SK-N-SH (cell line): ENCODE measurements at regions not wholly inside any gene's neighbourhood (a gene's known extent, or its start where the extent isn't known, plus 50 kb on each side); places are given as distances from the start of the nearest gene placed in this dataset.

Experiments used
- CTCF ChIA-PET: fragments of 300-600, 350-600 bp; formaldehyde crosslinking; extraction: SDS; loops from one replicate; lab custom pipeline; 2021; lab: Yijun Ruan, JAX
- POLR2A ChIA-PET: fragments of 350-600 bp; sonication (Branson Sonifier 250); formaldehyde crosslinking; extraction: SDS; loops from one replicate; lab custom pipeline; 2020; ENCODE audit warnings: antibody characterized with exemption, inconsistent platforms; lab: Yijun Ruan, JAX
- DNase-seq: peaks from one replicate; pipeline ENCODE4 v3.0.0; 2012
- H2AFZ ChIP-seq: fragments of 200-600 bp; sonication (generic); 2 replicates; pipeline ENCODE4 v1.8.1; 2016; ENCODE audit warnings: antibody characterized with exemption, mild to moderate bottlenecking, low read depth
- H3F3A ChIP-seq: fragments of 200-600 bp; sonication (generic); replicated peaks from 2 replicates; pipeline ENCODE3; 2016; ENCODE audit warnings: antibody characterized with exemption, mild to moderate bottlenecking; ENCODE audit not compliant: insufficient read depth
- H3K27ac ChIP-seq, 2 experiments: fragments of 200-500 bp in 1 of 2; fragments of 200-600 bp in 1 of 2; sonication (Bioruptor generic) in 1 of 2; sonication (generic), shearing (Covaris generic) in 1 of 2; 2 replicates each; pipeline versions ENCODE4 v1.5.1 to v1.6.1; 2014 to 2016; ENCODE audit warnings: low read depth in 2 of 2, inconsistent platforms in 1 of 2, low read length in 1 of 2, mild to moderate bottlenecking in 1 of 2, mixed read lengths in 1 of 2
- H3K27me3 ChIP-seq: fragments of 200-600 bp; sonication (generic), shearing (Covaris generic); 2 replicates; pipeline ENCODE4 v1.6.1; 2016; ENCODE audit warnings: mixed run types; ENCODE audit not compliant: insufficient read depth
- H3K36me3 ChIP-seq, 2 experiments: fragments of 200-500 bp in 1 of 2; fragments of 200-600 bp in 1 of 2; sonication (Bioruptor generic) in 1 of 2; sonication (generic) in 1 of 2; replicated peaks in 1 of 2; 2 replicates each; pipeline versions ENCODE3 to v1.5.1; 2014 to 2016; ENCODE audit warnings: low read length in 1 of 2, mild to moderate bottlenecking in 1 of 2; ENCODE audit not compliant: insufficient read depth in 2 of 2, control insufficient read depth in 1 of 2
- H3K4me1 ChIP-seq, 2 experiments: fragments of 200-500 bp in 1 of 2; fragments of 200-600 bp in 1 of 2; sonication (Bioruptor generic) in 1 of 2; sonication (generic), shearing (Covaris generic) in 1 of 2; 2 replicates each; pipeline versions ENCODE4 v1.5.1 to v1.6.1; 2014 to 2016; ENCODE audit warnings: low read depth in 1 of 2, low read length in 1 of 2, mixed run types in 1 of 2; ENCODE audit not compliant: insufficient read depth in 2 of 2, control insufficient read depth in 1 of 2
- H3K4me2 ChIP-seq: fragments of 200-600 bp; sonication (generic), shearing (Covaris generic); 2 replicates; pipeline ENCODE4 v1.6.1; 2017; ENCODE audit warnings: mixed run types
- H3K4me3 ChIP-seq, 2 experiments: fragments of 200-500 bp in 1 of 2; fragments of 200-600 bp in 1 of 2; sonication (Bioruptor generic) in 1 of 2; sonication (generic), shearing (Covaris generic) in 1 of 2; 2 replicates each; pipeline versions ENCODE4 v1.5.1 to v1.8.1; 2014 to 2016; ENCODE audit warnings: low read depth in 2 of 2, inconsistent platforms in 1 of 2, low read length in 1 of 2, mild to moderate bottlenecking in 1 of 2, mixed read lengths in 1 of 2, moderate library complexity in 1 of 2
- H3K79me2 ChIP-seq: fragments of 200-600 bp; sonication (generic); 2 replicates; pipeline ENCODE4 v1.8.1; 2017; ENCODE audit warnings: mild to moderate bottlenecking; ENCODE audit not compliant: insufficient read depth
- H3K9ac ChIP-seq: fragments of 200-600 bp; sonication (generic); 2 replicates; pipeline ENCODE4 v1.6.1; 2017; ENCODE audit warnings: mixed run types
- H3K9me2 ChIP-seq: fragments of 200-600 bp; sonication (generic); 2 replicates; pipeline ENCODE4 v1.6.1; 2017; ENCODE audit warnings: mixed run types
- H3K9me3 ChIP-seq: fragments of 200-600 bp; sonication (generic); 2 replicates; pipeline ENCODE4 v1.6.1; 2017; ENCODE audit warnings: mixed run types, mild to moderate bottlenecking, moderate library complexity
- H4K20me1 ChIP-seq: fragments of 200-600 bp; sonication (generic); 2 replicates; pipeline ENCODE4 v1.6.1; 2017; ENCODE audit warnings: mild to moderate bottlenecking, mixed run types; ENCODE audit not compliant: insufficient read depth
- ELF1 ChIP-seq: IDR thresholded peaks from 2 replicates; pipeline ENCODE4 v1.4.0; 2012
- EZH2phosphoT487 ChIP-seq: fragments of 200-600 bp; sonication (generic); IDR thresholded peaks from 2 replicates; pipeline ENCODE4 v1.6.1; 2017; ENCODE audit warnings: low read depth, mixed run types, mild to moderate bottlenecking, antibody characterized with exemption, moderate library complexity, borderline replicate concordance
- FOSL2 ChIP-seq: IDR thresholded peaks from 2 replicates; pipeline ENCODE4 v1.4.0; 2012; ENCODE audit warnings: low read depth, mild to moderate bottlenecking, moderate library complexity, borderline replicate concordance
- GABPA ChIP-seq: IDR thresholded peaks from 2 replicates; pipeline ENCODE4 v1.4.0; 2012; ENCODE audit warnings: low read depth, mild to moderate bottlenecking
- GATA2 ChIP-seq: sonication (generic); formaldehyde crosslinking; IDR thresholded peaks from 2 replicates; pipeline ENCODE4 v1.5.0; 2020; ENCODE audit warnings: mild to moderate bottlenecking, missing genetic modification reagents
- JUND ChIP-seq: IDR thresholded peaks from 2 replicates; pipeline ENCODE4 v1.4.0; 2012
- NFIC ChIP-seq: IDR thresholded peaks from 2 replicates; pipeline ENCODE4 v1.4.0; 2012; ENCODE audit warnings: borderline replicate concordance
- NRF1 ChIP-seq: IDR thresholded peaks from 2 replicates; pipeline ENCODE4 v1.6.1; 2012; ENCODE audit warnings: low read depth, mild to moderate bottlenecking, low read length
- RCOR1 ChIP-seq: fragments of 150-350 bp; IDR thresholded peaks from 2 replicates; pipeline ENCODE4 v1.6.1; 2017; ENCODE audit warnings: antibody characterized with exemption, low read length
- SIN3A ChIP-seq: IDR thresholded peaks from 2 replicates; pipeline ENCODE4 v1.6.1; 2012; ENCODE audit warnings: low read depth, mild to moderate bottlenecking, low read length, moderate library complexity, borderline replicate concordance
- TAF1 ChIP-seq: IDR thresholded peaks from 2 replicates; pipeline ENCODE4 v1.6.1; 2012; ENCODE audit warnings: low read depth, mild to moderate bottlenecking, low read length, moderate library complexity, borderline replicate concordance
- TCF12 ChIP-seq: IDR thresholded peaks from 2 replicates; pipeline ENCODE4 v1.4.0; 2012
- YY1 ChIP-seq: IDR thresholded peaks from 2 replicates; pipeline ENCODE4 v1.4.0; 2012; ENCODE audit warnings: low read depth, mild to moderate bottlenecking
- WGBS: methylation state at CpG from one replicate; pipeline ENCODE4 v1.1.6; 2017; ENCODE audit warnings: low lambda C conversion rate; 5-methylcytosine and 5-hydroxymethylcytosine counted together
- TF ChIP-seq, protein P1 (sequence below): IDR thresholded peaks from 2 replicates; pipeline ENCODE4 v1.4.0; 2012; ENCODE audit warnings: low read depth, borderline replicate concordance
- TF ChIP-seq, protein P2 (sequence below): IDR thresholded peaks from 2 replicates; pipeline ENCODE4; 2012
- TF ChIP-seq, protein P3 (sequence below): fragments of 150-350 bp; IDR thresholded peaks from 2 replicates; pipeline ENCODE4 v1.6.1; 2016; ENCODE audit warnings: mild to moderate bottlenecking, low read depth, low read length
- TF ChIP-seq, protein P4 (sequence below): fragments of 200-600 bp; sonication (generic); IDR thresholded peaks from 2 replicates; pipeline ENCODE4 v1.6.1; 2017; ENCODE audit warnings: antibody characterized with exemption, mild to moderate bottlenecking, moderate library complexity
- TF ChIP-seq, protein P5 (sequence below): fragments of 150-350 bp; IDR thresholded peaks from 2 replicates; pipeline ENCODE4 v1.6.1; 2017; ENCODE audit warnings: antibody characterized with exemption, low read length, low read depth, borderline replicate concordance

DNA sequence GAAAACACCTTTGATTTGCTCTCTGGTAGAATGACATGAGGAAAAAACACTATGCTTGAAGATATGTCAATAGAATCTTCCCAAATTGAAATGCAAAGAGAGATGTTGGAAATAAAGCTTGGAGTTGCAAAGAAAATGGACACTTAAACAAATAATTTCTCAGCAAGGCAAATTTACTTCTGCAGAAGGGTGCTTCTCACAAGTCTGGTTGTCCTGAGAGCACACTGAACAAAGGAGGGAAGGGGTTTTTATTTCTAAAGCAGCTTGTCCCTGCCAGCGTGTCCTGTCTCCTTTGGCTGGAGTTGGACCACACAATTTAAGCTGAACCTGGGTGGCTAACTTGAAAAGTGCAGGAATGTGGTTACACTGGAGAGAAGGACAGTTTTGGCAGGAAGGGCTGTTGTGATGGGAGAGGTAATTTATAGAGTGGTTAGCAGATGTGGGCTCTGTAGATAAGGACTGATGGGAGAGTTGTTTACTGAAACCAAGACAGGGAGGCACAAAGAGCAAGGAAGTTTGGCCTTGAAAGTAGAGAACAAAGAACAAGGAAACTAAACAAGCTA lies 454.6 kb upstream of the EYS start:
- H4K20me1 ChIP-seq: no peaks in the 10 kb centered on the region
- no peaks in the 10 kb centered on the region for H3K36me3 ChIP-seq
- TF ChIP-seq NRF1 (no peak), EZH2phosphoT487 (no peak), NFIC (no peak), ELF1 (no peak), SIN3A (no peak), GATA2 (CRISPR knock-in tag) (no peak), TCF12 (no peak), JUND (no peak), FOSL2 (no peak), RCOR1 (no peak), YY1 (no peak), GABPA (no peak), TAF1 (no peak)
- TF ChIP-seq, protein P1, sequence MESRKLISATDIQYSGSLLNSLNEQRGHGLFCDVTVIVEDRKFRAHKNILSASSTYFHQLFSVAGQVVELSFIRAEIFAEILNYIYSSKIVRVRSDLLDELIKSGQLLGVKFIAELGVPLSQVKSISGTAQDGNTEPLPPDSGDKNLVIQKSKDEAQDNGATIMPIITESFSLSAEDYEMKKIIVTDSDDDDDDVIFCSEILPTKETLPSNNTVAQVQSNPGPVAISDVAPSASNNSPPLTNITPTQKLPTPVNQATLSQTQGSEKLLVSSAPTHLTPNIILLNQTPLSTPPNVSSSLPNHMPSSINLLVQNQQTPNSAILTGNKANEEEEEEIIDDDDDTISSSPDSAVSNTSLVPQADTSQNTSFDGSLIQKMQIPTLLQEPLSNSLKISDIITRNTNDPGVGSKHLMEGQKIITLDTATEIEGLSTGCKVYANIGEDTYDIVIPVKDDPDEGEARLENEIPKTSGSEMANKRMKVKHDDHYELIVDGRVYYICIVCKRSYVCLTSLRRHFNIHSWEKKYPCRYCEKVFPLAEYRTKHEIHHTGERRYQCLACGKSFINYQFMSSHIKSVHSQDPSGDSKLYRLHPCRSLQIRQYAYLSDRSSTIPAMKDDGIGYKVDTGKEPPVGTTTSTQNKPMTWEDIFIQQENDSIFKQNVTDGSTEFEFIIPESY: no peak
- TF ChIP-seq, protein P2, sequence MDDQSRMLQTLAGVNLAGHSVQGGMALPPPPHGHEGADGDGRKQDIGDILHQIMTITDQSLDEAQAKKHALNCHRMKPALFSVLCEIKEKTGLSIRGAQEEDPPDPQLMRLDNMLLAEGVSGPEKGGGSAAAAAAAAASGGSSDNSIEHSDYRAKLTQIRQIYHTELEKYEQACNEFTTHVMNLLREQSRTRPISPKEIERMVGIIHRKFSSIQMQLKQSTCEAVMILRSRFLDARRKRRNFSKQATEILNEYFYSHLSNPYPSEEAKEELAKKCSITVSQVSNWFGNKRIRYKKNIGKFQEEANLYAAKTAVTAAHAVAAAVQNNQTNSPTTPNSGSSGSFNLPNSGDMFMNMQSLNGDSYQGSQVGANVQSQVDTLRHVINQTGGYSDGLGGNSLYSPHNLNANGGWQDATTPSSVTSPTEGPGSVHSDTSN: no peak
- TF ChIP-seq, protein P3, sequence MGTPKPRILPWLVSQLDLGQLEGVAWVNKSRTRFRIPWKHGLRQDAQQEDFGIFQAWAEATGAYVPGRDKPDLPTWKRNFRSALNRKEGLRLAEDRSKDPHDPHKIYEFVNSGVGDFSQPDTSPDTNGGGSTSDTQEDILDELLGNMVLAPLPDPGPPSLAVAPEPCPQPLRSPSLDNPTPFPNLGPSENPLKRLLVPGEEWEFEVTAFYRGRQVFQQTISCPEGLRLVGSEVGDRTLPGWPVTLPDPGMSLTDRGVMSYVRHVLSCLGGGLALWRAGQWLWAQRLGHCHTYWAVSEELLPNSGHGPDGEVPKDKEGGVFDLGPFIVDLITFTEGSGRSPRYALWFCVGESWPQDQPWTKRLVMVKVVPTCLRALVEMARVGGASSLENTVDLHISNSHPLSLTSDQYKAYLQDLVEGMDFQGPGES: no peak
- TF ChIP-seq, protein P4, sequence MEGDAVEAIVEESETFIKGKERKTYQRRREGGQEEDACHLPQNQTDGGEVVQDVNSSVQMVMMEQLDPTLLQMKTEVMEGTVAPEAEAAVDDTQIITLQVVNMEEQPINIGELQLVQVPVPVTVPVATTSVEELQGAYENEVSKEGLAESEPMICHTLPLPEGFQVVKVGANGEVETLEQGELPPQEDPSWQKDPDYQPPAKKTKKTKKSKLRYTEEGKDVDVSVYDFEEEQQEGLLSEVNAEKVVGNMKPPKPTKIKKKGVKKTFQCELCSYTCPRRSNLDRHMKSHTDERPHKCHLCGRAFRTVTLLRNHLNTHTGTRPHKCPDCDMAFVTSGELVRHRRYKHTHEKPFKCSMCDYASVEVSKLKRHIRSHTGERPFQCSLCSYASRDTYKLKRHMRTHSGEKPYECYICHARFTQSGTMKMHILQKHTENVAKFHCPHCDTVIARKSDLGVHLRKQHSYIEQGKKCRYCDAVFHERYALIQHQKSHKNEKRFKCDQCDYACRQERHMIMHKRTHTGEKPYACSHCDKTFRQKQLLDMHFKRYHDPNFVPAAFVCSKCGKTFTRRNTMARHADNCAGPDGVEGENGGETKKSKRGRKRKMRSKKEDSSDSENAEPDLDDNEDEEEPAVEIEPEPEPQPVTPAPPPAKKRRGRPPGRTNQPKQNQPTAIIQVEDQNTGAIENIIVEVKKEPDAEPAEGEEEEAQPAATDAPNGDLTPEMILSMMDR: no peak
- TF ChIP-seq, protein P5, sequence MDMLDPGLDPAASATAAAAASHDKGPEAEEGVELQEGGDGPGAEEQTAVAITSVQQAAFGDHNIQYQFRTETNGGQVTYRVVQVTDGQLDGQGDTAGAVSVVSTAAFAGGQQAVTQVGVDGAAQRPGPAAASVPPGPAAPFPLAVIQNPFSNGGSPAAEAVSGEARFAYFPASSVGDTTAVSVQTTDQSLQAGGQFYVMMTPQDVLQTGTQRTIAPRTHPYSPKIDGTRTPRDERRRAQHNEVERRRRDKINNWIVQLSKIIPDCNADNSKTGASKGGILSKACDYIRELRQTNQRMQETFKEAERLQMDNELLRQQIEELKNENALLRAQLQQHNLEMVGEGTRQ: no peak
- CTCF ChIA-PET: no interaction called here
- no peak overlapping the region for H2AFZ ChIP-seq
- H3K9me3 ChIP-seq: peaks cover 5% of the 10 kb centered on the region; the same call in 1 of the 2 replicates
- no peaks in the 10 kb centered on the region for H3F3A ChIP-seq
- H3K9me2 ChIP-seq: no peaks in the 10 kb centered on the region
- H3K27me3 ChIP-seq: no peaks in the 10 kb centered on the region
- POLR2A ChIA-PET: no interaction called here
- H3K4me2 ChIP-seq: no peak overlapping the region
- H3K9ac ChIP-seq: no peak overlapping the region
- H3K27ac ChIP-seq: no peak overlapping the region
- 8% methylated on average over 1 of the region's 1 CpG for WGBS
- no peaks in the 10 kb centered on the region for H3K79me2 ChIP-seq
- H3K4me1 ChIP-seq: no peaks in the 10 kb centered on the region
- H3K4me3 ChIP-seq: no peak overlapping the region
- no peak for DNase-seq
